ENCODE measurements at regions not wholly inside any gene's neighbourhood (a gene's known extent, or its start where the extent isn't known, plus 50 kb on each side); places are given as distances from the start of the nearest gene placed in this dataset.
A peak's percentile ranks its signal among the peaks of the same experiment; 100 is the strongest.

- Histone ChIP-seq H3K4me1 (ENCODE audit: insufficient read depth, poor library complexity, severe bottlenecking) (peaks cover 7% of the 10 kb centered on the region), H3K36me3 (ENCODE audit: low read depth) (no peaks in the 10 kb centered on the region), H3K4me3 (ENCODE audit: severe bottlenecking) (no peak overlapping the region), H3K27ac (ENCODE audit: poor library complexity, severe bottlenecking) (no peak overlapping the region), H3K9me3 (ENCODE audit: severe bottlenecking) (peaks cover 3% of the 10 kb centered on the region), H3K27me3 (ENCODE audit: insufficient read depth, poor library complexity, severe bottlenecking) (no peaks in the 10 kb centered on the region)
- no peak for DNase-seq (ENCODE audit: low spot score)
- TF ChIP-seq, protein P1, sequence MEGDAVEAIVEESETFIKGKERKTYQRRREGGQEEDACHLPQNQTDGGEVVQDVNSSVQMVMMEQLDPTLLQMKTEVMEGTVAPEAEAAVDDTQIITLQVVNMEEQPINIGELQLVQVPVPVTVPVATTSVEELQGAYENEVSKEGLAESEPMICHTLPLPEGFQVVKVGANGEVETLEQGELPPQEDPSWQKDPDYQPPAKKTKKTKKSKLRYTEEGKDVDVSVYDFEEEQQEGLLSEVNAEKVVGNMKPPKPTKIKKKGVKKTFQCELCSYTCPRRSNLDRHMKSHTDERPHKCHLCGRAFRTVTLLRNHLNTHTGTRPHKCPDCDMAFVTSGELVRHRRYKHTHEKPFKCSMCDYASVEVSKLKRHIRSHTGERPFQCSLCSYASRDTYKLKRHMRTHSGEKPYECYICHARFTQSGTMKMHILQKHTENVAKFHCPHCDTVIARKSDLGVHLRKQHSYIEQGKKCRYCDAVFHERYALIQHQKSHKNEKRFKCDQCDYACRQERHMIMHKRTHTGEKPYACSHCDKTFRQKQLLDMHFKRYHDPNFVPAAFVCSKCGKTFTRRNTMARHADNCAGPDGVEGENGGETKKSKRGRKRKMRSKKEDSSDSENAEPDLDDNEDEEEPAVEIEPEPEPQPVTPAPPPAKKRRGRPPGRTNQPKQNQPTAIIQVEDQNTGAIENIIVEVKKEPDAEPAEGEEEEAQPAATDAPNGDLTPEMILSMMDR (IDR thresholded peaks at IDR 0.05; ENCODE audit: poor library complexity, severe bottlenecking) = no peak
- ATAC-seq (ENCODE audit: low read depth) = no peak
Measured at GRCh38 chr1:58917436-58917835, 133.6 kb upstream of the JUN start.

DNA sequence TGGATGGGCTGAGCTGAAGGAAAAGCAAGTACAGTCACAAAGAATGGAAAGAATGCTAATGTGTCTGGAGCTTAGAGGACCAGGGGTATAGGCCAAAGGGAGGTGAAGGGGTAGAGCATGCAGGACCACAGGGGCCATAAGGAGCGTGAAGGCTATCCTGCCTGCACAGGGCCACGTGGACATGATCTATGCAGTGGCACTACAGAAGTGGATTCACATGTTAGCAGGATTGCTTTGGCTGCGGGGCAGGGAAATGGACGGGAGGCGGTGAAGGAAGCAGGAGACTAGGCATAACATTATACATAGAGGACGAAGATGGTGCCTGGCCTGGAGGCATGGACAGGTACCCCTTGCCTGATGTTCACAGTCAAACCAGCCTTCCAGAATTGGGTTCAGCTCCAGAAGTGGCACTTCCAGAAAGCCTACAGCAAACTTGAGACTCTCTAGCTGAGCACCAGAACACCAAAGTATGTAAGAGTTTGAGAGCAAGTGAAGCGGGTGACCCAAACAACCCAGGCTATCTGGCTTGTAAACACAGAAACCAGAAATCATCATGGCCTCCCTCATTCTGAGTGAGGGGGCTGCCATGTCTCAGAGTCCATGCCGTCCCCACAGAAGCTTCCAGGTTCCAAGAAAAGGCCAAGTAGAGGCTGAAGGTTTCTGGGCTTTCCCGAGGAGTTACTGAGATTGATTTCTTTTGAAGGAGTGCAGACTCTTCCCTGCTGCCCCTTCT lies 135.5 kb upstream of the JUN start:
- TF ChIP-seq, protein P1 (IDR thresholded peaks at IDR 0.05; ENCODE audit: poor library complexity, severe bottlenecking) = no peak
- Histone ChIP-seq H3K4me3 (ENCODE audit: severe bottlenecking) (no peak overlapping the region), H3K9me3 (ENCODE audit: severe bottlenecking) (peaks cover 3% of the 10 kb centered on the region), H3K36me3 (ENCODE audit: low read depth) (no peaks in the 10 kb centered on the region), H3K4me1 (ENCODE audit: insufficient read depth, poor library complexity, severe bottlenecking) (peaks cover 14% of the 10 kb centered on the region), H3K27ac (ENCODE audit: poor library complexity, severe bottlenecking) (no peak overlapping the region), H3K27me3 (ENCODE audit: insufficient read depth, poor library complexity, severe bottlenecking) (no peaks in the 10 kb centered on the region)
- DNase-seq (ENCODE audit: low spot score) = no peak
- ATAC-seq (ENCODE audit: low read depth) = no peak

DNA sequence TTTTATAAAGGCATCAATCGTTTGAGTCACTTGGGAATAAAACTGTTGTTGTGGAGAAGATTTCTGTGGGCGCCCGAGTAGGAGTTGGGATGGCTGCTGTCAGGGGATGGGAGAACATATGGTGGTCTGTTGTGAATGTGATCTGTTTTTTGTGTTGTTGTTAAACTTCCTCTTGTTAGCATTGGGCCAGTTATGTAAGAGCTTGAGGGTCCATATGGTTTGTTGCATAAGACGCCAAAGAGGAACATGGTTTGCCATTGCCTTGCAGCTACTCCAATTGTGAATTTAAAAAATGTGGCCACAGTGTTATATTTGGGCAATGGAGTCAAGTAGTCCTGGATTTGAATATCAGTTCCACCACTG lies 136.1 kb upstream of the JUN start:
- ATAC-seq (ENCODE audit: low read depth) (no peak), DNase-seq (ENCODE audit: low spot score) (no peak)
- Histone ChIP-seq H3K36me3 (ENCODE audit: low read depth) (no peaks in the 10 kb centered on the region), H3K27ac (ENCODE audit: poor library complexity, severe bottlenecking) (no peak overlapping the region), H3K27me3 (ENCODE audit: insufficient read depth, poor library complexity, severe bottlenecking) (no peaks in the 10 kb centered on the region), H3K4me1 (ENCODE audit: insufficient read depth, poor library complexity, severe bottlenecking) (peaks cover 14% of the 10 kb centered on the region), H3K4me3 (ENCODE audit: severe bottlenecking) (no peak overlapping the region), H3K9me3 (ENCODE audit: severe bottlenecking) (peaks cover under 1% of the 10 kb centered on the region)
- TF ChIP-seq, protein P1 (IDR thresholded peaks at IDR 0.05; ENCODE audit: poor library complexity, severe bottlenecking) = no peak

DNA sequence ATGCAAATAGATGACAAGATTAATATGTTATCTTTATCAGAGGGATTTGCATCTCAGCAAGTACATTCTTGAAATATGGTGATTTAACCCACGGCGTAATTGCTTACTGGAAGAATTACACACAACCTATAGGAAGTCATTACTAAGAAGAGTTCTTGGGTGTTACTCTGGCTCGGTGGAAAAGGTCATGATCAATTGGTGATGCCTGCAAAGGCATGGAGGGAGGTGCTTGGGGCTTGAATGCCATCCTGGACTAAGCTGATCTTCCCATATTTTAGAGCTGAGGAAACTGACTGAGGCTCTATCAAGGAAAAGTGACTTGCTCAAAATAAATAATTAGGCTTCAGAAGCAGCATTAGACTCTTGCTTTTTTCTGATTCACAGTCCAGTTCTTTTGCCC lies 137.5 kb upstream of the JUN start:
- no peaks in the 10 kb centered on the region for H3K27me3 ChIP-seq (ENCODE audit: insufficient read depth, poor library complexity, severe bottlenecking)

DNA sequence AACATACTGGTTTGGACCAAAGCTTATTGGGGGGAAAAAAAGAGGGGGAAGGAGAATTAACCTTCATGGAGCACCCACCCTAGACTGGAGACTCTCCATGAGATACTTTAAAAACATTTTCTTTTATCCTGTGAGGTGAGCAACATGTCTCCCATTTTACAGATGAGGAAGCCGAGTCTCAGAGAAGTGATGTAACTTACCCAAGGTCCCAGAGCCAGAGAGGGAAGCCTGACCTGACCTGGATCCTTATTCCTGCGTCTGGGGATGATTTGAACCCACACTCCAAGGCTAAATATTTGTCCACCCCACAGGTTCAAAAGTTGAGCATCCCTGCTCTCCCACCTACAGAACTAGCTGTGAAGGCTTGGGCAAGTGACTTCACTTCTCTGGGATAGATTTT lies 137.9 kb upstream of the JUN start:
- H3K4me1 ChIP-seq (ENCODE audit: insufficient read depth, poor library complexity, severe bottlenecking) = peaks cover 14% of the 10 kb centered on the region
- ATAC-seq (ENCODE audit: low read depth) (no peak), DNase-seq (ENCODE audit: low spot score) (no peak)
- H3K27me3 ChIP-seq (ENCODE audit: insufficient read depth, poor library complexity, severe bottlenecking) = no peaks in the 10 kb centered on the region
- H3K27ac ChIP-seq (ENCODE audit: poor library complexity, severe bottlenecking) = peak overlapping the region; percentile 84
- H3K4me3 ChIP-seq (ENCODE audit: severe bottlenecking) = no peak overlapping the region
- no peaks in the 10 kb centered on the region for H3K9me3 ChIP-seq (ENCODE audit: severe bottlenecking)
- H3K36me3 ChIP-seq (ENCODE audit: low read depth) = no peaks in the 10 kb centered on the region
- TF ChIP-seq, protein P1 (IDR thresholded peaks at IDR 0.05; ENCODE audit: poor library complexity, severe bottlenecking) = no peak

More for the DNA sequence above, 137.5 kb upstream of the JUN start:
- no peak overlapping the region for H3K4me3 ChIP-seq (ENCODE audit: severe bottlenecking)
- DNase-seq (ENCODE audit: low spot score) = no peak
- no peak for ATAC-seq (ENCODE audit: low read depth)
- TF ChIP-seq, protein P1 (IDR thresholded peaks at IDR 0.05; ENCODE audit: poor library complexity, severe bottlenecking) = no peak
- H3K36me3 ChIP-seq (ENCODE audit: low read depth) = no peaks in the 10 kb centered on the region
- H3K4me1 ChIP-seq (ENCODE audit: insufficient read depth, poor library complexity, severe bottlenecking) = peaks cover 14% of the 10 kb centered on the region
- H3K9me3 ChIP-seq (ENCODE audit: severe bottlenecking) = no peaks in the 10 kb centered on the region
- H3K27ac ChIP-seq (ENCODE audit: poor library complexity, severe bottlenecking) = peak overlapping the region; percentile 84
